NCI-H1105 treated with DMSO at 0.1 percent for 48 hours (cell line): ENCODE measurements at regions not wholly inside any gene's neighbourhood (a gene's known extent, or its start where the extent isn't known, plus 50 kb on each side); places are given as distances from the start of the nearest gene placed in this dataset.

ENCODE experiments used
- DNase-seq: peaks from one replicate; lab custom pipeline; 2025; lab: John Stamatoyannopoulos, UW

- no peak for DNase-seq
Measured at GRCh38 chr17:79443026-79443425, 167.8 kb downstream of the RBFOX3 start.

- no peak for DNase-seq
Measured at GRCh38 chr17:79441356-79442160, 169.3 kb downstream of the RBFOX3 start.

GRCh38 chr17:79440251-79440650 lies 170.6 kb downstream of the RBFOX3 start:
- no peak for DNase-seq

GRCh38 chr17:79439493-79439892 lies 171.4 kb downstream of the RBFOX3 start:
- no peak for DNase-seq

- no peak for DNase-seq
Measured at GRCh38 chr17:79438546-79439334, 172.1 kb downstream of the RBFOX3 start.

- DNase-seq: no peak
Measured at GRCh38 chr17:79438058-79438457, 172.8 kb downstream of the RBFOX3 start.

- no peak for DNase-seq
Measured at GRCh38 chr17:79437081-79437480, 173.8 kb downstream of the RBFOX3 start.

- no peak for DNase-seq
Measured at GRCh38 chr17:79435962-79436361, 174.9 kb downstream of the RBFOX3 start.

GRCh38 chr17:79435296-79435695 lies 175.6 kb downstream of the RBFOX3 start:
- DNase-seq: no peak

GRCh38 chr17:79434215-79434614 lies 176.6 kb downstream of the RBFOX3 start:
- no peak for DNase-seq

GRCh38 chr17:79433379-79433778 lies 177.5 kb downstream of the RBFOX3 start:
- no peak for DNase-seq

GRCh38 chr17:79431175-79431574 lies 179.7 kb downstream of the RBFOX3 start:
- no peak for DNase-seq

- no peak for DNase-seq
Measured at GRCh38 chr17:79429864-79430494, 180.9 kb downstream of the RBFOX3 start.

GRCh38 chr17:79428988-79429387 lies 181.9 kb downstream of the RBFOX3 start:
- no peak for DNase-seq

GRCh38 chr17:79427621-79428539 lies 183.0 kb downstream of the RBFOX3 start:
- no peak for DNase-seq

- no peak for DNase-seq
Measured at GRCh38 chr17:79425686-79426085, 185.2 kb downstream of the RBFOX3 start.

- no peak for DNase-seq
Measured at GRCh38 chr17:79424471-79425185, 186.2 kb downstream of the RBFOX3 start.

- DNase-seq: no peak
Measured at GRCh38 chr17:79423811-79424465, 186.9 kb downstream of the RBFOX3 start.

- no peak for DNase-seq
Measured at GRCh38 chr17:79422236-79422635, 188.6 kb downstream of the RBFOX3 start.
